GM21423 (cell line): ENCODE measurements at regions not wholly inside any gene's neighbourhood (a gene's known extent, or its start where the extent isn't known, plus 50 kb on each side); places are given as distances from the start of the nearest gene placed in this dataset.

Source experiments
- ATAC-seq: cut with Tn5 transposase; IDR thresholded peaks from one replicate; pipeline ENCODE4 v1.9.1; 2021; ENCODE audit warnings: mild to moderate bottlenecking, moderate library complexity; ENCODE audit not compliant: unreplicated experiment

DNA sequence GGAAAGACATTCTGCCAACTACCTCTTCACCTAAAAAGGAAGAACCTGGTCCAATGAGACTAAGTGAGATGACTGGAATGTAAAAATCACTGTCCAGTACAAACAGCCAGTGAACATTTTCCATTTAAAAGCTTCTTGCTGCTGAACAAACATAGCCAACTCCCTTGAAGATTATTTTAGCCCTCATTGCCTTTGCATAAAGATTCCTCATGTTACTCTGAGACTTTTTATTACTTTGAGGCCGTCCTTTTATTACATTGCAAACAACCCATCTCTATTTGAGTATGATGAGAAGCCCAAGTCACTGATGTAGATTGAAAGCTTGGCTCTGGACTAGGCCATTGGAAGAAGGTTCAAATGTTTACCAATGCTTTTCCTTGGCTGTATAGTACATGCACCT is 649.8 kb downstream of the CETN3 start:
- no peak for ATAC-seq

DNA sequence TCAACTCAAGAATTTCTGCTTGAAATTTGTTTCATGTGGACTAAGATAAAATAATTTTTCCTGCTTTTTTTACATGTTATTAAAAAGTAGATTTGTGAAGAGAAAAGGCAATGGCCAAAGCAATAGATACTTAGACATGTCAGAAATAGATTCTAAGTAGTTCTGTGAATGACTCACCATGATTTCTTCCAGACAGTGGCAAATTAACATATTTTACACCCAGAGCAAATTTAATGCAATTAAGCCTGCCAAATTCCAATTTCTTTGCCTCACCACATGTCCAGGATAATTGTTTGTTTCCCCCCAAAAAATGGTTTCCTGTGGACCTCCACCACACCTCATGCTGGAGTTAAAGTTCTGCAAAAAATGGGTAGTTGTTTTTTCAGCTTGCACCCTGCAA is 651.4 kb downstream of the CETN3 start:
- no peak for ATAC-seq

DNA sequence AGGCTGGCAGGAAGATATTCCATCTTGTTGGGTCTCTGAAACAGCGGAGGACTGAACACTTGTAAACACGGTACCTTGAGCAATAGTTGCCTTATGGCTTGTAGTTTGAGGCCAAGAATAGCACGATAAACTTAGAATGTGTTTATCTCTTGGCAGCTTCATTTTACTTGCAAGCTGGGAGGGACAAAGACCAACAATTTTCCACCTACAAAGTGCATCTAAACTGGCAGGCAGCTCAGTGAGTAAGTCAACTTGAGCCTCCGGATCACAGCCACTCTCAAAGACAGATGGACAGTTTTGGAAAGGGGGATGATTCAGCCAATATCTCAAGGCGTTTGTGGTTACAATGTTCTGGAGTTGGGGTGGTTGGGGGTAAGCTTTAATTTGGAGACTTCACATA is 652.6 kb downstream of the CETN3 start:
- no peak for ATAC-seq

DNA sequence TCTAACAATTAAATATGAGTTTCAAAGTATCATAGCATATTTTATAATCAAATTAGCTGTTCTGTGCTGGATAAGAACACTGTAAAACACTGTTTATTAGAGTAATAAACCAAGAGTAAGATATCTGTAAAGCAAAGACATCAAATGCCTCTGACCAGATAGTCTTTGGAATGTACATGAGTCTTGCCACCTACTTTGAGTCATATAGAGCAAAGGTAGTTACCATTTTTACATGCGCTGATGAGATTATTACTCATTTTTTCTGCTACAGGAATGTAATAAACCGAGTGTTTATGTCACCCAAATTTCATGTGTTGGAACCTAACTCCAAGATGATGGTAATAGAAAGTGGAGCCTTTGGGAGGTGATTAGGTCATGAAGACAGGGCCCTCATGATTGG is 654.5 kb downstream of the CETN3 start:
- ATAC-seq, result no peak

DNA sequence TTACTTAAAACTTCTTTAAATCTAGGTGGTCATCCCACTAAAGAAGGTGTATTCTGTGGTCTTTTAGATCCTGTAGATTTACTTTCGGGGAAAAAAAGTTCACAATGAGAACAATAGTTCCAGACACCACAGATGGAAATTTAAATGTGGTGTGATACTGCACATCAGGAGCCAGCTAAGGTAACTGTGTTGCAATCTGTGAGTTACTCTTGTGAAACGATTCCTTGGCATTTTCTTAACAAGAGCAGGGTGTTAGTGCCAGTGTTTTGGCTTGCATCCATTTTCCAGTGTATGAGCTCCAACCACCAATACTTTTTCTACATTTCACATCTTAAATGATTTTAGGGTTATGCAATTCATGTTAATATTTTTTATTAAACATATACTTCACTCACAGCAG is 674.5 kb downstream of the CETN3 start:
- ATAC-seq, result no peak

DNA sequence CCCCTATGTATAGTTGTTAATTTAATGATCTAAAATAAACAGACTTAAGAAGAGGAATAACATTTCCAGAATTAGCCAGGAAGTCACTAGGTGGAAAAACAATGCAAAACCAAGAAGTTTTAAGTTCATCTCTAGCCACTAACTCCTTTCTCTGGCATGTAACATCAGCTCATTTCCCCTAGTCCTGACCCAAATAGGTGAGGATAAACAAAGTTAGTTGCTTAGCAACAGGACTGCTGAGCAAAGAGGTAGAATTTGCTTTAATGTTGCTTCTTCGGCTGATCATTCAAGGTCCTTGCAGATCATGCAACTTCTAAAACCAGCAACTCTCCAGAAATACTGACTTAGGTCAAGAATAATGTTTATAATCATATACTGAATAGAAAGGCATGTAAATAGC is 675.8 kb downstream of the CETN3 start:
- no peak for ATAC-seq

DNA sequence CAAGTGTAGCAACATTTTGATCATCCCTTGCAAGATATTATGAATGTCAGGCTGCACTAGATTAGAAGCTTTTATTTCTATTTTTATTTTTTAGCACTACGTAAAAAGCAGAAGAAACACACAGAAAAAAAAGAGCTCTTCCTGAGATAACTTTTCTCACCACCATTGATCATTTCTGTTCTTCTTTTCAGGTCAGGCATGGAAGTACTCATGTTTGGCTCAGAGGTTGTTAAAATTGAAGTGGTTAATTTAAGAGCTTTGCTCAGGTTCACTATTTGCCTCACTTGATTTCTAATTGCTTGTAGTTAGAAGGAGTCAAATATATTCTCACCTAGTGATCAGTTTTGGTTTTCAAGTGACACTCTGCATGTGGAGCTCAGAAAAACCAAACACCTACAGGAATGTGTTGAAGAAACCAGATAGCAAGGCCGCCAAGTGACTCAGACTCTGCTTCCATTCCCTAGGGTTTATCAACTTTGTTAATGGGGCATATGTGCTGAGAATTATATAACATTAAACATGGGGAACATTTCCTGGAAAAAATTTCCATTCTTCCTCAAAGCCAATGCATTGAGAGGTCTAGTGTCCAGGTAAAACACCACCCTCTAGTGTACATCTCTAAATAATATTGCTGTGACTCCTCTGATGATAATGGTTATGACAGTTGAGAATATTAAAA is 679.8 kb downstream of the CETN3 start:
- no peak for ATAC-seq

DNA sequence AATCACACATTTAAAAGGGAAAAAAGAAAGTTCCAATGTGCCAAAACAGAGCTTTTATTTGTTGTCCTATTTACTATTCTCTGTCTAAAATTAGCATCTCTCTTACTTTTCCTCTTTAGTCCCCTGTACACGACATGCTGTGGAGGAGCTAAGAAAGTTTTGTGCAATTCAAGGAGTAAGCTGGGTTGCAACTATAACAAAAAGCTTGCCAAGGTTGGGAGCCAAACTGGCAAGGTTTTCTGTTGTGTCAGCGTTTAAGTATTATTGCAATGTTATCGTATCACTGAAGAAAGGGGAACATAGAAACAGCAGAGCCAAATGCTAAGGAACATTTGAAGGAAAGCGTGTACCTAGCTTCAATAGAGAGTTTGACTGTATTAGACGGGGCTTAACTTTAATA is 680.8 kb downstream of the CETN3 start:
- ATAC-seq, result no peak

DNA sequence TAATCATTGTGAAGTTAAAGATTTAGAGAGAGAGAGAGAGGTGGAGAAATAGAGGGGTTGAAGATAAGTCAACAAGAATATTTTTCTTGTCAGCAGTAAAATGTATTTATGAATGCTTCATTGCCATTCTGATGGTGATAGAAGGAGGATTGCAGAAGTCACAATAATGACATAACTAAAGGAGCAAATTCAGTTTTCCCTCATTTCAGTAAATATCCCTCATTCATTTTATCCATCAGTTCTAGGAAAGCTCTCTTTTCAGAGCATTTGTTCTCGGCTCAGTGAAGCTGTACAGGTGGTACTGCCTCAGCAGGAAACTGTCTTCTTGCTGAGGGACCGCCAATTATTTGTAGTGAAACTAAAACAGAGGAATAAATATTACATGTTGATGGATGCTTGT is 681.4 kb downstream of the CETN3 start:
- ATAC-seq, result no peak

DNA sequence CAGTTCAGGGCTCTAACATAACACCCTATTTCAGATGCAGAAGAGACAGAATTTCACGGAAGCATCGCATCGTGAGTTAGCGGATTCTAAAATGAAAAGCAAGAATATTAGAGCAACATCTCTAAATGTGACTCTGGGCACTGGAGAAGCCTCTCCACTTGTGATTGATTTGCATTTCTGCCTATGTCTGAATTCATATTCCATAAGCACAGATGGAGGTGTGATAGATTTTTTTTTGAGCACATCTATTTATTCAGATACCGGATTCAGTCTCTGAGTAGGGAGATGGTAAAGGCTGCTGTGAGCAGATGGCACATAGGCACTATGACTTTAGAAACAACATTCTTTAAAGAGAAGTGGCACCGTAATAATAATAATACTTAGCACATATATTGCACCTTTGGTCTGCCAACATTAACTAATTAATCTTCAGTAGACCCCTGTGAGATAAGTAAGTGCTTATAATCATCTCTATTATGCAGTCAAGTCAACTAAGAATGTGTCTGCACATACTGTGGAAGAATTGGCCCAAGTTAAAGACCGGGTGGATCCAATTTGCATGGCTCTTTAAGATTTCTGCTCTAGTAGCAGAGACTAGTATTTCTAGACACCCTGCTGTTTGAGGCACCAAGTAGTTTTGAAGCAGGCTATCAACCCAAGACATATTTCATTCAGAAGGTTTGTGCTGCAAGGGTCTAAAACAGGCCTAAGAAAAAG is 685.0 kb downstream of the CETN3 start:
- ATAC-seq, result no peak

DNA sequence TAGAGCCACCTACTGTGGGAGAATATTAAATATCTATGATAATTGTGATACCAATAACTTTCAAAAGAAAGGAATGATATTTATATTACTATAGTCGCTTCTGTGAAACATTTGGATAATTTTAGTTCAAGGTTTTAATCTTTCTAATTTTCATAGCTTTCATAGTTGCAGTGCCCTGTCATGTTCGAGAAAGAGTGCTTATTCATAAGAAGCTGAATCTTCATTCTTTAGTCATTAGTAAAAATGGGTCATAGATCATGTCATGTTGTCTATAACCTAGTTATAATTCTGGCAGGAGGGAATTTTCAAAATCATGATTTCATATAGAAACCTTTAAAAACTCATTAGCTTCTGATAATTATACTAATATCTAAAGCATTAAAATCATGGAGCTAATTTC is 685.6 kb downstream of the CETN3 start:
- no peak for ATAC-seq

DNA sequence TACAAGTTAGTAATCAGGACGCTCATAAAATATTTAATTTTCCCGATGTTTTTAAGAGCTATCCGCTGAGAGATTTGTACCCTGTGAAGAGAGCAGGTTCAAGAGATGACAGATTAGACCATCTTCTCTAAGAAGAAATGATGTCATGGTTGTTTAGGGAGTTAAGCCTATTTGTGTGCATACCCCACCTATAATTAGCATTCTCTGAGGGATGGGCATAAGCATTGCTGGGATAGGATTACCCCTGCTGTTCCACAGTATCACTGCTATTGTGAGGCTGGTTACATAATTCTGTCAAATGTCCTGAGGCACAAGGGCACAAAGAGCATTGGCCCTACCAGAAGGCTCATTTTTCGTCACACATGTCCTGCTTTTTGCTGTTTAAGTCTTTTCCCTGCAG is 687.0 kb downstream of the CETN3 start:
- ATAC-seq, result no peak

DNA sequence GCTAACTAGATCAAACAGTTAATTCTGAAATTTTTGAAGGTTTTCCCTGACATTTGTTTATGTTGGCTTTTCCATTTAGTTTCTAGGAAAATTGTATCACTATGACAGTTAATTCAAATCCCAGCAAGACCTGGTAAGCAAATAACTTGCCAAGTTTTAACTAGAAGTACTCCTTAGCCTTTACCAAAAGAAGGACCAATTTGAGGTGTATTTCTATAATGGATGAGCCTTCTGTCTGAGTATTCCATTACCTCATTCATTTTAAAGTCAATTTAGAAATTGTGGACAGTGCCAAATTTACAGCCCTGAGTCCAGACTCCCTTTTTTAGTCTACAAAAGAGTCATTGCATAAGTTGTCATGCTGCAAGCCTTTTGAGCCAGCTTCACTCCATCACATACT is 687.6 kb downstream of the CETN3 start:
- ATAC-seq, result no peak

DNA sequence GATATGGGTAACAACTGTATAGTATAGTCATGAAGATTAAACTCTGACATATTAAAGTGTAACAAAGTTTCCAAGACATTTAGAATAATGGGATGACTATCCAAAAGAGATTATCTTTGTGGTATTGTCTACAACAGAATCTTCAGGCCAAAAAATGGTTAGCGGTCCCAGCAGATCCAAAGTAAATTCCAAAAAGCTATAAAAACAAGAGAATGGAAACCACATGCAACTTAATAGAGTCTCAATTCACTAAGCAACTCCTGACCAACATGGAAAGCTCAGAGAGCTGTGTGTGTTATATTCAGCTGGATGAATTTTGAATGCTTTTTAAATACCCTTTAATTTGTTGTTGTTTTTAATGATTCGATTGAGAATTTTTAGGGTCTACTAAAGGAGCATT is 688.2 kb downstream of the CETN3 start:
- ATAC-seq, result no peak

DNA sequence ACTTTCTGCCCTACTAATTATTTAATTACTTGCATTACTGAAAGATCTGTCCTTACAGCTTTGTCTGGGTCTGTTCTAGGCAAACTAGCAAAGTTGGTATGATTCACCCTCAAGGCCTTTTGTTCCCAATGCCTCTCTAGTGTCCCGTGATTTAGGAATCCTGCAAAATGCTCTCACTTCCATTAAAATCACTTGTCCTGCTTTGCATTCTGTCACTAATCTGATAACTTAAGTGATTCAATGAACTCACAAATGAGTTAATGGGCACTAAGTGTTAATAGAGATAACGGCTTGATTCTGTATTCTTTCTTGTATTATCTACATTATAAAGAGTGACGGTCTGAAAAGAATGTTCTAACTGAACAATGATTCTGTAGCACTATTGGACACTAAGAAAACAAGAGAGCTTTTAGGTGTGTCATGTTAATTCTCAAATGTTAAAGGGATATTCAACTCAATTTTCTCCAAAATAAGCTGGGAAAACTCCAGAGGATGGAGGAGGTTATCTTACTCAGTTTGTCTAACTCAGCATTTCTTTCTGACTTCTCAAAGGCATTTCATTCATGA is 697.3 kb downstream of the CETN3 start:
- no peak for ATAC-seq

DNA sequence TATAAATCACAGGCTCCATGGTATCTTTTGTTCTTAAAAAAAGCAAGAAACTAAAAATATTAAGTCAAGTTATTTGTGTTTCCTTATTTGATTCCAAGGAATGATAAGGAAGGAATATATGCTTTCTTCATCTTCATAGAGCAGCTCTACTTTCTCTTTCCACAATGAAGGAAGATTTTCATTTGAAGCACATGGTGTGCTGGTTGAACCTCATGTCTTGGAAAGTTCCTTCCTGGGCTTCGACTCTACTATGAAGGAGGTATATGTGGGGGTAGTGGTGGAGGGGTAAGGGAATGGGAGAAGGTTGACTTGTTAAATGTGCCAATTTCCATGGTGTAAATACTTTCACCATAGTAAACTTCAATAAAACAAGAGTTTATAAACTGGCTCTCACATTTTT is 698.0 kb downstream of the CETN3 start:
- no peak for ATAC-seq

DNA sequence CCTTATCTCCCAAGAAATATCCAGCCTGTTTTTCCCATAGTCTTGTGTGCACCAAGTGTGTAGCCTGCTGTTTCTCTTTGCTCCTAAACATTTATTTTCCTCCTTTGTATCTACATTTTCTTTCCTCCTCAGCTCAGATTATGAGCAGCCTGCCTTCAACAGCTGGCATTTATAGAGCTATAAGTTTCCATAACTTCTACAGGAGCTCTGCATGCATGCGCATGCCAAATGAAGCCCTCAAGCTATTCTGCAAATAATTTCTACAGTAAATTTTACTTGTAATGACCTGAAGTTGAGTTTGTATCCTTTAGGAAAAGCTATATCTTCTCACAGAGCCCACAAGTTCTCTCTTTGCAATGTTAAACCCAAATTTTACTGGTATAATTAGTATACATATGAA is 699.5 kb downstream of the CETN3 start:
- no peak for ATAC-seq

DNA sequence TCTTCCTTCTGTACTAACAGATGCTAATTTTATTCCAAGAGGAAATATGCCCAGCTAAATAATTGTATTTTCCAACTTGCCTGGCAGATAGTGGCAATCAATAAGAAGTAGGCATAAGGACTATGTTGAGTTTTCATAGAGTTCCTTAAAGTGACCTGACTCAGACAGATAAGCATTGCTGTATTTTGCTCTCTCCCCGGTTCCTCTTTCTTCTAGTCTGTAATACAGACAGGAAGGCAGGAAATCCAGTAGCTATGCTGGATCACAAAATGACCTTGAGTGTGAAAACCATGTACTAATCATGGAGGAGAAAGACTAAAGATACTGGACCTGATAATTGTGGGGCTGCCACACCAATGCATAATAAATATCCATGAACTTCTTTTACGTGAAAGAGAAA is 701.7 kb downstream of the CETN3 start:
- ATAC-seq, result no peak

DNA sequence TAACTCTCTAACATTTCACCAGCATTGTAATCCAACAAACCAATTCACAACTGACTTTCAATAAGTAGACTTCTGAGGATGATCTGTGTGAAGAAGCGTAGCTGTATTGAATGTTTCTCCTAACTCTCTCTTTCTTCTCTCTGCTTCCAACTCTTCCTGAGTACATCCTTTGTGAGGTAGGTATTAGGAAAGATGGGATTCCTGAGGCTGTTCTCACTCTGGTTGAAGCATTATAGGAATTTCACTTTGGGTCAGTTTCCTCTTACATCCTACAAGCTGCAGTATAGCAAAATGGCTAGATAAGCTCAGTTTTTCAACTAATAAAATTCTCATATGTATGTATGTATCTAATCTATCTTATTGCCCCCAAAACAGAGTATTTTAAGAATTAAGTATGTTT is 702.8 kb downstream of the CETN3 start:
- no peak for ATAC-seq

DNA sequence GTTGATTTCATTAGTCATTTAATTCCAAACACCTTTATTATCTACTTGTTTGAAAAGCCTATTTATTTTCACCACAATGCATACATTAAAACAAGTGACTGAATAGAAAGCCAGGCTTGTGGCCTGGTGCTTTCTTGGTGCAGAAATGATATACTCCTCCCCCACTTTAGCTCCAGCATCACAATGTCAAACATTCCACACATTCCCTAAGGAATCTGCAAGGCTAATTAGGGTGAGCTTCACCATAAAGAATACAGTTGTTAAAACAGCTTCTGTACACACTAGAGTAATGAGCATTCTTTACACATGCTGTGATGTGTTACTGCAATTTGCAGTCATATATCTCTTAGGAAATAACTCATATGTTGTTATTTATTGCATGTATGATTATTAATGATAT is 705.7 kb downstream of the CETN3 start:
- no peak for ATAC-seq

DNA sequence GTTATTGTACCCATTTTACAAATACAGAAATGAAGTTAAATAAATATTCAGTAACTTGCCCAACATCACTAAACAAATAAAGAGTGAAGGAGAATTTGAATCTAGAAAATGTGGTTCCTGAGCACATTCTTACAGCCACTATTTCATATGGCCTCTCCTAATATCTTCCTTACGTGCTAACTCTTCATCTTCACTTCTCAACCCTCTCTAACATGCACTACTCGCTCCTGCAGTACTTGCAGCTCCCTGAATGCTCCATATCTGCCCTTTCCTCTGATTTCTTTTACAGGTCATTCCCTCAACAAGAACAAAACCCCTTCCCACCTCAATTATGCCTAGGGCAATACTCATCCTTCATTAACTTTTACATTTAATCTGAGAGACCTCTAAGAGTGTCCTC is 711.5 kb downstream of the CETN3 start:
- no peak for ATAC-seq

DNA sequence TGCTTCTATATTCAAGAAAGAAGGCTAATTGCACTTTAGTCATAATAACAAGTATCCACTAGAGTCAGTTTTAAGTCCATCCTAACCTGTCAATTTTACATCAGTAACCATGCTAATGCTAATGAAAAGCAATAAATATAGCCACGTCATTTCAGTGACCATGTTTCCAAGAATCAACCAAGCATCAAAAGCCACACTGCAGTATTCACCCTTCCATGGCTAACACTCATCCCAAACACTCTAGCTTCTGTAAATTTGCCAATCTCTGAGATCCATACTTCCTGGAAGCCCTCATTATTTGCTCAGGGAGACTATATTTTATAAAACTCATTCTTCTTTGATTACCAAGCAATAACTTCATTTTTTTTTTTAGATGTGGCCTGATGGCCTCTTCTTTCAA is 712.0 kb downstream of the CETN3 start:
- ATAC-seq, result no peak

DNA sequence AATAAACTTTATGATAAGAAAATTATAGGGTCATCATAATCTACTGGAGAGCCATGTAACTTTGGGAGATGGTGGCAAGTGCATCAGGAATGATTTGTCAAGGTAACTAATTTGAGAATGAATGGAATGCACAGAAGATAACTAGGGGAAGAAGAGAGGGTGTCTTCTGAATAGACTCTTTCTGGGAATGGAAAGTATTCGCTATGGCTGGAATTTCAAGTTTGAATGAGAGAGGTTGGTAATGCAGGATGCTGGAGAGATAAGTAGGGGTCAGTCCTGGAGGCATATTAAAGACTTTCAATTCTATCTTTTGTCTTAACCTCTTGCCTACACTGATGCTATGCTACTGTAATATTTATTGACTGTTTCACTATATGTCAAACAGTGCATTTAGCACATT is 714.2 kb downstream of the CETN3 start:
- no peak for ATAC-seq
